ENCODE measurements at regions not wholly inside any gene's neighbourhood (a gene's known extent, or its start where the extent isn't known, plus 50 kb on each side); places are given as distances from the start of the nearest gene placed in this dataset.

DNA sequence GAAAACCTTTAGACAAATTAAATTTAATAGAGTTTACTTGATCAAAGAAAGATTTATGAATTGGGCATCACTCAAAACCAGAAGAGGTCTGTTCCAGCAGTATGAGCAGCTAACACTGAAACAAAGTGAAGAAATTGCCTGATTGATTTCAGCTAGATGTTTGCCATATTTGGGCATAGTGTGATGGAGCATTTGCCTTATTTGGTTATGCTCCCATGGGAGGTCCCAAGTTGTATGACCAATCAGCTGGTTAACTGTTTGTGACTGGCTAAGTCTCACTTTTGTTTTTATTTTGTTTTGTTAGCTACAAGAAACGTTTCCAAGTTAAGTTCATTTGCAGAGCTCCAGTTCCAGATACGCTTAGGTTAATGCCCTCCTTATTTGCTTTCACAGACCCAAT lies 53.3 kb upstream of the LMNB1 start:
- Histone ChIP-seq H3K9me3 (replicated peaks in 1 of 2; ENCODE audit: control insufficient read depth in 1 of 2, insufficient read depth in 1 of 2, low read length in 2 of 2) (no peaks in the 10 kb centered on the region), H3K27ac (ENCODE audit: low read depth in 1 of 2, low read length in 2 of 2) (no peak overlapping the region), H3K79me2 (ENCODE audit: insufficient read depth, low read length) (no peaks in the 10 kb centered on the region), H2AFZ (ENCODE audit: insufficient read depth, low read depth, low read length, poor library complexity, severe bottlenecking) (peak overlapping the region; percentile 2), H3K36me3 (replicated peaks in 1 of 2; ENCODE audit: control insufficient read depth in 1 of 2, insufficient read depth in 2 of 2, low read length in 2 of 2) (no peaks in the 10 kb centered on the region), H3K4me1 (ENCODE audit: control insufficient read depth in 1 of 2, insufficient read depth in 2 of 2, low read length in 2 of 2) (peaks cover 2 to 3% of the 10 kb centered on the region in 2 donors), H3K27me3 (ENCODE audit: control insufficient read depth in 2 of 2, insufficient read depth in 2 of 2, low read length in 2 of 2) (no peaks in the 10 kb centered on the region), H3K4me2 (replicated peaks; ENCODE audit: extremely low read depth, low read length, poor library complexity, severe bottlenecking) (no peak overlapping the region), H3K4me3 (replicated peaks in 1 of 3; ENCODE audit: low read depth in 2 of 3, low read length in 3 of 3) (no peak overlapping the region), H4K20me1 (ENCODE audit: insufficient read depth, low read length) (no peaks in the 10 kb centered on the region), H3K9ac (ENCODE audit: insufficient read depth, low read length, poor library complexity, severe bottlenecking) (no peak overlapping the region)
- no peak for DNase-seq
- Mint-ChIP-seq H3K36me3 (no peaks in the 10 kb centered on the region), H3K4me3 (no peak overlapping the region), H3K27ac (no peak overlapping the region), H3K4me1 (peaks cover 5% of the 10 kb centered on the region), H3K9me3 (peaks cover 0 to 6% (median 2%) of the 10 kb centered on the region in 7 donors), H3K27me3 (ENCODE audit: low read depth in 3 of 3) (no peaks in the 10 kb centered on the region)
- TF ChIP-seq, protein P1, sequence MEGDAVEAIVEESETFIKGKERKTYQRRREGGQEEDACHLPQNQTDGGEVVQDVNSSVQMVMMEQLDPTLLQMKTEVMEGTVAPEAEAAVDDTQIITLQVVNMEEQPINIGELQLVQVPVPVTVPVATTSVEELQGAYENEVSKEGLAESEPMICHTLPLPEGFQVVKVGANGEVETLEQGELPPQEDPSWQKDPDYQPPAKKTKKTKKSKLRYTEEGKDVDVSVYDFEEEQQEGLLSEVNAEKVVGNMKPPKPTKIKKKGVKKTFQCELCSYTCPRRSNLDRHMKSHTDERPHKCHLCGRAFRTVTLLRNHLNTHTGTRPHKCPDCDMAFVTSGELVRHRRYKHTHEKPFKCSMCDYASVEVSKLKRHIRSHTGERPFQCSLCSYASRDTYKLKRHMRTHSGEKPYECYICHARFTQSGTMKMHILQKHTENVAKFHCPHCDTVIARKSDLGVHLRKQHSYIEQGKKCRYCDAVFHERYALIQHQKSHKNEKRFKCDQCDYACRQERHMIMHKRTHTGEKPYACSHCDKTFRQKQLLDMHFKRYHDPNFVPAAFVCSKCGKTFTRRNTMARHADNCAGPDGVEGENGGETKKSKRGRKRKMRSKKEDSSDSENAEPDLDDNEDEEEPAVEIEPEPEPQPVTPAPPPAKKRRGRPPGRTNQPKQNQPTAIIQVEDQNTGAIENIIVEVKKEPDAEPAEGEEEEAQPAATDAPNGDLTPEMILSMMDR (IDR thresholded peaks at IDR 0.05), result no peak
- WGBS (ENCODE audit: insufficient coverage), result no CpG with 5 or more reads among the region's 2 CpGs
- intact Hi-C loops (cut with micrococcal nuclease), result no loop called here
